Gastrocnemius medialis (tissue), 4 donors: ENCODE measurements at regions not wholly inside any gene's neighbourhood (a gene's known extent, or its start where the extent isn't known, plus 50 kb on each side); places are given as distances from the start of the nearest gene placed in this dataset.

Experiments
- CTCF ChIP-seq, 5 experiments: fragments of 450-650 bp in 3 of 5; fragments of 200-600 bp in 2 of 5; sonication (generic) in 2 of 5; IDR thresholded peaks in 4 of 5; conservative IDR thresholded peaks in 1 of 5; 1 replicate in 4 of 5; 2 replicates in 1 of 5; pipeline ENCODE4 v1.5.1; 2016 to 2019; ENCODE audit warnings: antibody characterized with exemption in 5 of 5, mild to moderate bottlenecking in 3 of 5, moderate library complexity in 3 of 5
- POLR2A ChIP-seq, 2 donors: fragments of 450-650 bp; IDR thresholded peaks; one replicate each; pipeline ENCODE4 v1.6.1; 2017; ENCODE audit warnings: antibody characterized with exemption in 2 of 2, mild to moderate bottlenecking in 2 of 2, moderate library complexity in 2 of 2

GRCh38 chr9:6123416-6123815, 92.2 kb upstream of the IL33 start:
- TF ChIP-seq CTCF (IDR thresholded peaks at IDR 0.05 in 4 of 5, conservative IDR thresholded peaks at IDR 0.05 in 1 of 5) (no peak), POLR2A (IDR thresholded peaks at IDR 0.05) (no peak)
